Endothelial cell of umbilical vein (primary cell): ENCODE measurements at regions not wholly inside any gene's neighbourhood (a gene's known extent, or its start where the extent isn't known, plus 50 kb on each side); places are given as distances from the start of the nearest gene placed in this dataset.

Experiments used
- BruUV-seq: library from RNA; stranded (reverse); fragments of 400-500 nt; replicated peaks from 2 replicates; lab custom pipeline; 2021; lab: Mats Ljungman, UMichigan
- CTCF ChIA-PET: fragments of 300-600, 350-600 bp; sonication (Branson Sonifier 250); formaldehyde crosslinking; loops from one replicate; lab custom pipeline; 2021; ENCODE audit warnings: antibody characterized with exemption, inconsistent platforms; lab: Charles Lee
- POLR2A ChIA-PET: fragments of 300-600, 350-600 bp; sonication (Branson Sonifier 250); formaldehyde crosslinking; loops from one replicate; lab custom pipeline; 2021; ENCODE audit warnings: antibody characterized with exemption, inconsistent platforms; lab: Charles Lee
- DNase-seq: peaks from one replicate; pipeline ENCODE4 v3.0.0-alpha.2; 2011; ENCODE audit warnings: low read depth, low spot score
- FAIRE-seq: peaks from 2 replicates; lab custom pipeline; 2011; peaks lifted over from hg19 to GRCh38; lab: Jason Lieb, UNC
- H2AFZ ChIP-seq: 2 replicates; pipeline ENCODE4 v1.6.0; 2012; ENCODE audit warnings: low read depth, low read length, control low read depth, inconsistent platforms
- H3K27ac ChIP-seq: 2 replicates; pipeline ENCODE4 v1.5.1; 2011; ENCODE audit warnings: low read depth, mild to moderate bottlenecking, control low read depth, low read length, moderate library complexity; ENCODE audit not compliant: insufficient read depth
- H3K27me3 ChIP-seq, 2 experiments: 2 replicates each; pipeline versions ENCODE4 v1.6.0 to v1.6.1; 2011; ENCODE audit warnings: low read length in 2 of 2, mixed read lengths in 1 of 2; ENCODE audit not compliant: control insufficient read depth in 2 of 2, insufficient read depth in 2 of 2
- H3K36me3 ChIP-seq, 2 experiments: 2 replicates in 1 of 2; 3 replicates in 1 of 2; pipeline ENCODE4 v1.5.1; 2011; ENCODE audit warnings: low read length in 2 of 2, mild to moderate bottlenecking in 1 of 2, moderate library complexity in 1 of 2; ENCODE audit not compliant: control insufficient read depth in 2 of 2, insufficient read depth in 2 of 2; ENCODE audit errors: extremely low read depth in 1 of 2
- H3K4me1 ChIP-seq: 3 replicates; pipeline ENCODE4 v1.5.1; 2011; ENCODE audit warnings: mild to moderate bottlenecking, low read length; ENCODE audit not compliant: control insufficient read depth, insufficient read depth; ENCODE audit errors: extremely low read depth
- H3K4me2 ChIP-seq: 2 replicates; pipeline ENCODE4 v1.6.1; 2011; ENCODE audit warnings: low read length, control low read depth, mixed read lengths; ENCODE audit not compliant: insufficient read depth
- H3K4me3 ChIP-seq, 3 experiments: fragments of 200-600 bp in 1 of 3; sonication (generic), shearing (Covaris generic) in 1 of 3; replicated peaks in 1 of 3; 2 replicates each; pipeline ENCODE4 v1.5.1; 2011 to 2016; ENCODE audit warnings: control low read depth in 3 of 3, low read length in 3 of 3, mild to moderate bottlenecking in 2 of 3, inconsistent platforms in 1 of 3, low read depth in 1 of 3, moderate library complexity in 1 of 3; ENCODE audit not compliant: insufficient read depth in 1 of 3
- H3K79me2 ChIP-seq: 2 replicates; pipeline ENCODE4 v1.6.0; 2012; ENCODE audit warnings: low read length, inconsistent platforms; ENCODE audit not compliant: control insufficient read depth, insufficient read depth
- H3K9ac ChIP-seq: replicated peaks from 2 replicates; pipeline ENCODE3; 2011; ENCODE audit warnings: low read length, control low read depth; ENCODE audit not compliant: insufficient read depth; ENCODE audit errors: extremely low read depth
- H3K9me1 ChIP-seq: replicated peaks from 3 replicates; pipeline ENCODE4 v1.6.0; 2011; ENCODE audit warnings: mild to moderate bottlenecking, low read length; ENCODE audit not compliant: control insufficient read depth, insufficient read depth; ENCODE audit errors: extremely low read depth
- H3K9me3 ChIP-seq: replicated peaks from 2 replicates; pipeline ENCODE4 v1.5.1; 2012; ENCODE audit warnings: low read length, inconsistent platforms; ENCODE audit not compliant: control insufficient read depth, insufficient read depth
- H4K20me1 ChIP-seq: replicated peaks from 2 replicates; pipeline ENCODE3; 2011; ENCODE audit warnings: mild to moderate bottlenecking, low read length; ENCODE audit not compliant: control insufficient read depth, insufficient read depth; ENCODE audit errors: extremely low read depth
- EZH2 ChIP-seq: IDR thresholded peaks from 2 replicates; pipeline ENCODE4 v1.6.1; 2012; ENCODE audit warnings: borderline replicate concordance, low read depth, mild to moderate bottlenecking, moderate library complexity, low read length, inconsistent platforms; ENCODE audit not compliant: severe bottlenecking
- FOS ChIP-seq: IDR thresholded peaks from 2 replicates; pipeline ENCODE4 v1.6.1; 2011; ENCODE audit warnings: mild to moderate bottlenecking, low read length, moderate library complexity, borderline replicate concordance; ENCODE audit not compliant: insufficient read depth
- GATA2 ChIP-seq: IDR thresholded peaks from 2 replicates; pipeline ENCODE4 v1.7.0; 2011; ENCODE audit warnings: low read depth, mild to moderate bottlenecking, moderate library complexity, mixed read lengths, low read length; ENCODE audit not compliant: insufficient read length, insufficient read depth
- JUN ChIP-seq: IDR thresholded peaks from 2 replicates; pipeline ENCODE4 v1.6.1; 2011; ENCODE audit warnings: borderline replicate concordance, low read depth; ENCODE audit not compliant: insufficient read length, insufficient read depth
- MYC ChIP-seq: IDR thresholded peaks from one replicate; pipeline ENCODE4 v1.6.1; 2011; ENCODE audit warnings: mild to moderate bottlenecking, low read depth, low read length
- POLR2A ChIP-seq: IDR thresholded peaks from 2 replicates; pipeline ENCODE4 v1.6.1; 2012; ENCODE audit warnings: low read depth, mild to moderate bottlenecking, control low read depth, low read length
- POLR2AphosphoS5 ChIP-seq: IDR thresholded peaks from 2 replicates; pipeline ENCODE4 v1.6.1; 2012; ENCODE audit warnings: low read depth, mild to moderate bottlenecking, control low read depth, low read length, moderate library complexity; ENCODE audit not compliant: insufficient read depth
- dilution Hi-C: fragments of 300-500 bp; cut with MboI; formaldehyde crosslinking; loops from one replicate; pipeline ENCODE4 v1.15.0; 2019; ENCODE audit warnings: low sequenced_read_pairs; ENCODE audit not compliant: extremely low pct_ligation_motif_present
- intact Hi-C: fragments of 100-400 bp; cut with micrococcal nuclease; formaldehyde crosslinking; loops from one replicate; pipeline ENCODE4 v1.10.0; 2022
- TF ChIP-seq, protein P1 (sequence below), 2 donors: IDR thresholded peaks; 1 replicate in 1 of 2; 2 replicates in 1 of 2; pipeline ENCODE4 v1.5.1; 2011; ENCODE audit warnings: low read length in 2 of 2, mild to moderate bottlenecking in 2 of 2, moderate library complexity in 2 of 2, control low read depth in 1 of 2, inconsistent platforms in 1 of 2, low read depth in 1 of 2; ENCODE audit not compliant: insufficient read depth in 1 of 2; ENCODE audit errors: extremely low read depth in 1 of 2

DNA sequence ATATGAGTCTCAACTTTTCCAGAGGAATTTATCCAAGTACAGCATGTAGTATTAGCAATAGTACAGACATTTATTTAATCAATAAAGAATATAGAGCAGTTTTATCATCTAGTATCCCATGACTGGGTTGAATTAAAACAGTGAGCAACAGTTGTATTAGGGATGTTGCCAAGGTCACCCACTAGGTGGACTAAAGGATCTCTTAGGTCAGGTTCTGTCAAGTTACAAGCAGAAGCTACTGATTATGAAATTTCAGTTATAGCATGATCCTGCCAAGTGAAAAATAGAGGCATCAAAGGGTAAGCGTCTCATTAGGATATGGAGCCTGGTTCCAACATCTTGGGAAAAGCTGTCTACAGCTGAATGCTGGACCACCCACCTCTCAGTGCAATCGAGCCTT, 52.1 kb upstream of the LAPTM4A start:
- no peaks in the 10 kb centered on the region for H3K79me2 ChIP-seq
- H3K27me3 ChIP-seq, result no peaks in the 10 kb centered on the region
- no peak overlapping the region for H3K27ac ChIP-seq
- TF ChIP-seq POLR2A (no peak), GATA2 (no peak), JUN (no peak), FOS (no peak), POLR2AphosphoS5 (no peak), MYC (no peak), EZH2 (no peak)
- TF ChIP-seq, protein P1, sequence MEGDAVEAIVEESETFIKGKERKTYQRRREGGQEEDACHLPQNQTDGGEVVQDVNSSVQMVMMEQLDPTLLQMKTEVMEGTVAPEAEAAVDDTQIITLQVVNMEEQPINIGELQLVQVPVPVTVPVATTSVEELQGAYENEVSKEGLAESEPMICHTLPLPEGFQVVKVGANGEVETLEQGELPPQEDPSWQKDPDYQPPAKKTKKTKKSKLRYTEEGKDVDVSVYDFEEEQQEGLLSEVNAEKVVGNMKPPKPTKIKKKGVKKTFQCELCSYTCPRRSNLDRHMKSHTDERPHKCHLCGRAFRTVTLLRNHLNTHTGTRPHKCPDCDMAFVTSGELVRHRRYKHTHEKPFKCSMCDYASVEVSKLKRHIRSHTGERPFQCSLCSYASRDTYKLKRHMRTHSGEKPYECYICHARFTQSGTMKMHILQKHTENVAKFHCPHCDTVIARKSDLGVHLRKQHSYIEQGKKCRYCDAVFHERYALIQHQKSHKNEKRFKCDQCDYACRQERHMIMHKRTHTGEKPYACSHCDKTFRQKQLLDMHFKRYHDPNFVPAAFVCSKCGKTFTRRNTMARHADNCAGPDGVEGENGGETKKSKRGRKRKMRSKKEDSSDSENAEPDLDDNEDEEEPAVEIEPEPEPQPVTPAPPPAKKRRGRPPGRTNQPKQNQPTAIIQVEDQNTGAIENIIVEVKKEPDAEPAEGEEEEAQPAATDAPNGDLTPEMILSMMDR (IDR thresholded peaks at IDR 0.05; ENCODE audit: extremely low read depth in 1 of 2, insufficient read depth in 1 of 2, low read depth in 1 of 2, low read length in 2 of 2), result no peak
- no peaks in the 10 kb centered on the region for H3K9me3 ChIP-seq
- H3K4me2 ChIP-seq, result no peak overlapping the region
- no peak overlapping the region for H3K4me3 ChIP-seq
- dilution Hi-C loops, result no loop called here
- no peak overlapping the region for H2AFZ ChIP-seq
- CTCF ChIA-PET, result interaction anchor here (0.6 to 6.9 kb wide), 5 partner anchors 9 to 223 kb away, joined by 3 to 33 read pairs (median 3); no protein-coding TSS in a partner anchor
- H4K20me1 ChIP-seq, result no peaks in the 10 kb centered on the region
- H3K36me3 ChIP-seq, result no peaks in the 10 kb centered on the region
- FAIRE-seq (no peak), DNase-seq (no peak)
- intact Hi-C loops, result loop anchor here (1.0 to 10.0 kb wide), 2 partner anchors 188 to 221 kb away; no protein-coding TSS in a partner anchor
- H3K9me1 ChIP-seq, result no peaks in the 10 kb centered on the region
- POLR2A ChIA-PET, result no interaction called here
- H3K4me1 ChIP-seq, result peaks cover 4% of the 10 kb centered on the region
- no TSS peak for BruUV-seq
- no peak overlapping the region for H3K9ac ChIP-seq
